HS-27A (cell line): ENCODE measurements at regions not wholly inside any gene's neighbourhood (a gene's known extent, or its start where the extent isn't known, plus 50 kb on each side); places are given as distances from the start of the nearest gene placed in this dataset.
"Not testable (repeated sequence)": the region's sequence is repeated elsewhere in the genome, so short reads cannot be mapped to it uniquely, and the experiment has no call there.

Experiments
- DNase-seq: peaks from one replicate; pipeline ENCODE4 v3.0.0-alpha.2; 2012; ENCODE audit warnings: low read depth, missing footprints

DNA sequence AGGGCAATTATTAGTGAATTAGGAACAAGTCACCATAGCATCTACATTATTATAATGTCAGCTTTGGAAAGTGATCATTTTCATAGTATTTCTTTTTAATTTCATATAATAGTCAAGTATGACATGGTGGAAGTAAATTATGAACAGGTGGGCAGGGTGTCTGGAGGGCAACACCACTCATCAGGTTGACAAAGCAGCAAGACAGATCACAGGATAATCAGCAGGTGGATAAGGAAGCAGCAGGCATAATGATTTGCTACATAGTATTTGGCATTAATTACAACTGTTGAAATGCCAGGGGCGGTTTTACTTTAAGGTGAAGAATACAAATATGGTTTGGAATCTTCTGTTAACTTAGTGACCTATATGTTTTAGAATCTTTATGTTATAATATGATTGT lies 1342.2 kb downstream of the PLA2G4A start:
- DNase-seq: no peak

- not testable (repeated sequence) for DNase-seq
These were observed 1353.3 kb downstream of the PLA2G4A start for GRCh38 chr1:188182063-188182462.

DNA sequence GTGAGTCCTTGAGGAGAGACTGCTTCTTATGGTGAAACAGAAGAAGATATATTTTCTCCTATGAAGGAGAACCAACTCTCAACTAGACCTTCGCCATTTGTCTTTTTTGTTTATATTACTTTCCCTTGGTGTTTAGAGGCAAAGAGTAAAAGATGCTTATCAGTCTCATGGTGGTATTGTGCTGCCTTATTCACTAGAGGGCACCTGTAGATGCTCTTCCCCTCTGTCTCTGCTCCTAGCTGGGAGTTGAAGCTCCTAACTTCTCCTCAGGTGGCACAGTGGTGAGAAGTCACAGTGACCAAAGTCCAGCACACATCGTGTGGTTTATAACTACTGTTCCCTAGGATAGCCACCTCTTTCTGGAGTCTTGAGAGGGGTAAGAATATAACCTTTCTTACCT lies 1359.6 kb downstream of the PLA2G4A start:
- DNase-seq: no peak

GRCh38 chr1:188194916-188195315 lies 1366.2 kb downstream of the PLA2G4A start:
- no peak for DNase-seq

DNA sequence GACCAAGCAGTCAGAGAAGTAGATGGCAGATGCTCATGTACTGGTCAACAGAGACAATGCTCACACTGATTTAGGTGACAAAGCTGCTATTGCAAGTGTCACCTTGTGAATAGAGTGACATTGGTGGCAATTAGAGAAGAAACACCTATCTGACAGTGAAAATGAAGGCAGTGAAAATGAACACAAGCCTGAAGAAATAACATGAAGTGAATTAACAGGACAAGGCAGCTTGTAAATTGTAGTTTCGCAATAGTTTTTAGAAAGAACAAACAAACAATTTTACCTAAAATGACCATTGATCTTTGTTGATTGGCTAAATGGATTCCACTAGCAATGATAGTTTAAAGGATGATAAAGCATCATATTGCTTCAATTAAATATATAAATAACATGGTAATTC lies 1389.5 kb downstream of the PLA2G4A start:
- DNase-seq: no peak

DNA sequence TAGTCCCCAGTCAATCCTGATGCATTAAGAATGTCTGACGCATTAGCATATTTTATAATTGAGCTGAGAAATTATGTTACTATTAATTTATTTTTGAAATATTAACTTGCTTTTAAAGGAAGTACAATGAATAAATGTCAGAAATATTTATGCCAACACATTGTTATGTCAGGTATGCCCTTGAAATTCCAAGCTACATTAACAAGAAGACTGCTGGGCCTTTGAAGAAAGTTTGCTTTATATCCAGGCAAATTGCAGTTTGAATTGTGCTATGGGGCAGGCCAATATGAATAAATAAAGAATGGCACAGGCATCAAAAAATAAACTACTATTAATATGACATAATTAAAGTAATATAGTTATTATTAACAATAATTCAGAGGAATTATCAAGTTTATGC lies 1391.3 kb downstream of the PLA2G4A start:
- no peak for DNase-seq

DNA sequence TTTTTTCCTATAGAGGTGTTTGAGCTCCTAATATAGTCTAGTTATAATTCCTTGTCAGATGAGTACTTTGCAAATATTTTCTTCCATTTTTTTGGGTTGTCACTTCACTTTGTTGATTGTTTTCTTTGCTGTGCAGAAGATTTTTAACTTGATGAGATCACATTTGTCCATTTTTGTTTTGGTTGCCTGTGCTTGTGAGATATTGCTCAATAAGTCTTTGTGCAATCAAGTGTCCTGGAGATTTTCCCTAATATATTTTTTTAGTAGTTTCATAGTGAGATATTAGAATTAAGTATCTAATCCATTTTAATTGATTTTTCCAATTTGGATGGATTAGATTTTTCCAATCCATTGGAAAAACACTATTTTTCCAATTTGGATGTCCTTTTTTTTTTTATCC lies 1395.5 kb downstream of the PLA2G4A start:
- no peak for DNase-seq

GRCh38 chr1:188225975-188226374 lies 1397.2 kb downstream of the PLA2G4A start:
- DNase-seq: no peak

DNA sequence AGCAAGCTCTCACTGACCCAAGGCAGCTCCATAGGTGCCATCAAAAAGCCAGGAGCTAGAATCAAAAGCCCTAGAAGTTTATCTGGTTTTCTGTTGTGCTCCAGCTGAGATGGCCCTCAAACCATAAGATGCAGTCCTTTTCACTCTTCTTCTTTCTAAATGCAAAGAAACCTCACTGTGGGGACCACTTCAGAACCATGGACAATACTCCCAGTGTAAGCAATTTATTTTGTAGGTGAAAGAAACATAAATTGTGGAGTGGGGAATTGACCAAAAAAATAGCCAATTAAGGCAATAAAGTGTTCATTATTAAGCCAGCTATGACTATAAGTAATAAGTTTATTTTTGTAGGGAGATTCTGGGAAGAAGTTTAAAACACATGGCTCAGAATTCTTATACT lies 1399.9 kb downstream of the PLA2G4A start:
- DNase-seq: no peak

GRCh38 chr1:188237573-188238348 lies 1409.0 kb downstream of the PLA2G4A start:
- peak; percentile 35 for DNase-seq

DNA sequence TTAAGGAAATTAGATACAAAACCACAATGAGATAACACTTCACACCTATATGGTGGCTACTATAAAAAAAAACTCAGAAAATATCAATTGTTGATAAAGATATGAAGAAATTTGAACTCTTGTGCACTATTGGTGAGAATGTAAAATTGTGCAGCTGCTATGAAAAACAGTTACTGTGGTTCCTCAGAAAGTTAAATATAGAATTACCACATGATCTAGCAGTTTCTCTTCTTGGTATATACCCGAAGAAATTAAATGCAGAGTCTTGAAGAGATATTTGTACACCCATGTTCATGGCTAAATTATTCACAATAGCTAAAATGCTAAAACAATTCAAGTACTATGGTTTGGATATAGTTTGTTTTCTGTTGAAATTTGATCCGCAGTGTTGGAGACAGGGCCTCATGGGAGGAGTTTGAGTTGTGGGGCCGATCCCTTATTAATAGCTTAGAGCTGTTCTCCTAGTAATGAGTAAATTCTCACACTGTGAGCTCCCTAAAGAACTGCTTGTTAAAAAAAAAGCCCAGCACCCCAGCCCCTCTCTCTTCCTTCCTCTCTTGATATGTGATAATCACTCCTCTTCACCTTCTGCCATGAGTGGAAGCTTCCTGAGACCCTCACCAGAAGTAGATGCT lies 1412.1 kb downstream of the PLA2G4A start:
- DNase-seq: no peak

DNA sequence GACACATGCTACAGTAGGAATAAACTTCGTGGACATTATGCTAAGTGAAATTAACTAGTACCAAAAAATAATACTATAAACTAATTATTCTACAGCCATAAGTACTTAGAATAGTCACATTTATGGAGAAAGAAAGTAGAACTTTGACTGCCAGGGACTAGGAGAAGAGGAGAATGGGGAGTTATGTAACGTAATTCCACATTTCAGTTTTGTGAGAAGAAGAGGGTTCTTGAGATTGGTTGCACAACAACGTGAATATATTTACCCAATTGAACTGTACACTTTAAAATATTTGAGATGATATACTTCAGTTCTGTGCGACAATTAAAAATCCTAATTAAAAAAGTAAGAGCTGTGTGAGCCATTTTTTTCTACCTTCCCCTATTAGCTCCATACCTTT lies 1412.9 kb downstream of the PLA2G4A start:
- no peak for DNase-seq

DNA sequence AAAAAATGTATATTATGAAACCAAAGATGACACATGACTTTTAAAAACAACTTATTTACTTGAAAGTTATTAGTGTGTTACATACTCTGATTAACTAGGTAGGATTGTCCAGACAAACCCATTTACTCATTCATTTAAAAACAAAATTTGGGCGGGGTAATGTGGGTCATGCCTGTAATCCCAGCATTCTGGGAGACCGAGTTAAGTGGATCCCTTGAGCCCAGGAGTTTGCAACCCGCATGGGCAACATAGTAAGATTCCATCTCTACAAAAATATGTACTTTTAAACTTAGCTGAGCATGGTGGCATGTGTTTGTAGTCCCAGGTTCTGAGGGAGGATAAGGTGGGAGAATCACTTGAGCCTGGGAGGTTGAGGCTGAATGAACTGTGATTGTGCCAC lies 1414.7 kb downstream of the PLA2G4A start:
- no peak for DNase-seq

DNA sequence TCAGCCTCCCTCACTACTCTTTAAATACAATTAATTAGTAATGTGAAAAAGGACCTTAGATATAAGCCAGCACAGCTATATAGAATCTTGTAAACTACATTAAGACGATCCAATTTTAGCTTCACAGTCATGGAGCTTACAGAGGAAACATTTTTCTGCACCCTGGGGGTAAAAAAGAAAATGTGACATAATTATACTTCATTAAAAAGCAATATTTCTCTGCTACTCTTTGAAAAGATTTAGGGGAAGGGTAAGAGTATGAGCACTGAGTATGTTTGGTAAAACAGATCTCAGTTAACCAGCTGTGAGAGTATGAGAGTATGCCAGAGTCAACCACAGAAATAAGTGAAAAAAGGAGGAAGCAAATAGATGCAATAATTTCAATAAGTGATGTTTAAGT lies 1415.9 kb downstream of the PLA2G4A start:
- no peak for DNase-seq

DNA sequence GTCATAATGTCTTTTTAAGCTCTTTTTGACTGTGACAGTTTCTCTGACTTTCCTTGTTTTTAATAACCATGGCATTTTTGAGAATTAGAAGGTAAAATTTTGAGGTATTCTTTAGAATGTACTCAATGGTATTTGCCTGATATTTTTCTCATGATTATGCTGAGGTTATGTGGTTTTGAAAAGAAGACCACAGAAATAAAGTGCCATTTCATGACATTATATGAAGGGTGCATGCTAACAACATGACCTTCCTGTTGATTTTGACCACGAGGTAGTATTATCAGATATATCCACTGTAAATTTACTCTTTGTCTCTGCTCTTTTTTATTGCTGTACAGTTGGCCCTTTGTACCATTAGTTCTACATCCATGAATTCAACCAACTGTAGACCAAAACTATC lies 1418.5 kb downstream of the PLA2G4A start:
- DNase-seq: no peak

DNA sequence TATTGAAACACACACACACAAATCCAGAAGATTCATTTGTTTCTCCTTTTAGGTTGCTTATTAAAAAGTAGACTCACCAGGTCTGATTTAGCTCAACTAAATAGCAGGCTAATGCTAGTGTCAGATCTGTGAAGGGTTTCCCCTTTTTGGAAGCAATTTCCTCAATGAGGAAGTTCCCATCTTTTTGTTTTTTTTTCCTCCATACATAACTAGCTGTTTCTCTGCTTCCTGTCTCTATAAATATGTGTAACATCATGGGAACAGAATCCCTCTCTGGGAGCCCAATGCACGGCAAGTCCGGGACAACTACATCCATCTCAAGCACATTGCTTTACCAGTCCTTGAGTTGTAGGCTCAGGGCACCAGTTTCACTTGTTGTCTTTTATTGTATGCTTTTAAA lies 1421.1 kb downstream of the PLA2G4A start:
- no peak for DNase-seq

DNA sequence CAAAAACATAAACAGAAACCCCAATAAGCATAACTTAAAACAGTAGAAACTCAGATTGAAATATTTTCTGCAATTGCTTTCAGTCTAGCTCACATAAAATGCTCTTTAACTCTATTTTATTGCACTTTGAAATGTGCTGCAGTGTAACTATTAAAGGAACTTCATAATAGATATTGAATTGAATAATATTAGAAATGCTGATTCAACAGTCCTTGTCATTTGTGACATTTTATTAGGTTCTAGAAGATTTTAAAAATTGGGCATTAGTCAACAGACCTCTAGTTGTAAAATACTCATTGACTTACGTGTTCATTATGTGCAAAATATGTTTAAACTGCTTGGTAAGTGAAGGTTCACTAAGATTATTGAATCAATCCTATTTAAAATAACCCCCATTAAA lies 1422.3 kb downstream of the PLA2G4A start:
- DNase-seq: no peak

DNA sequence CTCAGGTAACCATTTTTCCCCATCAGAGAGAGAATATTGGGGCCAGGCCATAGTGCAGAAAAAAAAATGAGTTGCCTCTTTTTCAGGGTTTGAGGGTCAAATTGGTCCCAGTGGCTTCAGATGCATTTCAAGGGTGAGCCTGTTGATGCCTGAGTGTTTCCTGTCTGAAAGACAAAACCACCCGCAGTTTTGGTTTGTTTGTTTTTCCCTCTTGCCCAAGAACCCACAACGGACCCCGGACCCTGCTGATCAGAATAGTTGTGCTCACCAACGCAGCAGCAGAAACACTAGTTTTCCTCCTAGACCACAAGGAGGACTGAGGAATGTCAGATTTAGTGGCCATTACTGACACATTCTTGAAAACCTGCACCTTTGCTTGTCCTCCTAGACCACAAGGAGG lies 1433.1 kb downstream of the PLA2G4A start:
- DNase-seq: no peak

DNA sequence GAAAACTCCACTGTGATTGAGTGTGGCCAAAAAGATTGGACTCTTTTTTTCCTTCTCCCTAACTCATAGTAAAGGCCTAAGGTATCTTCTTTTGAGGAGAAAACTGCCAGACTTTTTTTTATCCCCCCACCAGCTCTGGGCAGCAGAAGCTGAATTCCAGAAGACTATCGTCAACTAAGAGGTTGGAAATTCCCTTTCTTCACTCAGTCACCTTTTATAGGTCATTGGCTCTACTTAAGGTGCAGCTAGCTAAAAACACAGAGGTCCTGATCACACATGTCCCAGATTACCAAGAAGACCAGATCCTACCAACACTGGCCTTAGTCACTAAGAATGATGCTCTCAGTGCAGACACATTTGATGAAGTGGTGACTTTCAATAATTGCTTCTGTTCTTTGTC lies 1441.2 kb downstream of the PLA2G4A start:
- no peak for DNase-seq

DNA sequence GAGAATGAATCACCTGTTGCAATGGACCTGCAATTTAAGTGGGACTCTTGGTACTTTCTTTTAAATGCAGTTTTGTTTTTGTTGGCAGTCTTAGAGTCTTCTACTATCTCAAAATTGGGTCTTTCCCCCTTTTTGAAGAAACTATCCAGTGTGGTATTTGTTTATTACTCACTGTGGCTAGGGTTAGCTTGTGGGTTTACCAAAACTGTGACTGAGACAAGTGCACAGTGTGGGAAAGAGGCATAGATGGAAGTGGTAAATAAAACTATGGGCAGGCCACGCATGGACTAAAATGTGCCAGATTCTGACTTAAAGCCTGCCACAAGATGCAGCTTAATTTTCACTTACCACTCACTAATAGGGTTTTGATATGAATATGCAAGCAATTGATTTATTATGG lies 1441.7 kb downstream of the PLA2G4A start:
- no peak for DNase-seq

GRCh38 chr1:188277771-188278170 lies 1449.0 kb downstream of the PLA2G4A start:
- no peak for DNase-seq

- no peak for DNase-seq
These were observed 1453.2 kb downstream of the PLA2G4A start for GRCh38 chr1:188281921-188282320.

DNA sequence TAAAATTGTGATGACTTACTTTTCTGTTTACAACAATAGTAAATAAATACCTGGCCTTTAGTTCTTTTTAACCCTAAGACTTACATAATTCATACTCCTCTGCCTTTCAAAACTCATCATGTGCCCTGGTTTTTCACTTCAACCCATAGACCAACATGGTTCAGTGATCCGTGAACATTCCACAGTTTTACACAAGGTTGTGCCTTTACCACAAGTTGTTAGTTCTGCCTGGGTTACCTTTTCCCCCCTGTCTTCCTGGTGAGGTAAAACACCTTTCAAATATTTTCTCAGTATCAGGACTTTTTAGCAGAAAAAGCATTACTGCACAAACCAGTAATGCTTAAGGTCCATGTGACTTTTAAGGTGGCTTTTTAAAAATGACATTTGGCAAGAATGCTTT lies 1466.4 kb downstream of the PLA2G4A start:
- DNase-seq: no peak

DNA sequence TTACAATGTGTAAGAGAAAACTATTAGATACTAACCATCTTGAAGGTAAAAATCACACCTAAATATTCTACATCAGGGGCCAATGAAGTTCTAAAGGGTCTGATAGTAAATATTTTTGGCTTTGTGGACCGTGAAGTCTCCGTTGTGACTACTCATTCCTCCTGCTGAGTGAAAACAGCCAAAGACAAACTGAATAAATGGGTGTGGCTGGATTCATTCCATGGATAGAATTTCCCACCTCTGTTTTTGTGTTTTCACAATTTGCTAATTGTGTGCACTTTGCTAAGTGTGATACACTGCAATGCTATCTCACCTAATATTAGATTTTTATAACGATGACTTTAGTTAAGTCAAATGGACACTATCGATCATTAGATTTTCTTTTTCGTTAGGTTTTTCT lies 1474.0 kb downstream of the PLA2G4A start:
- DNase-seq: no peak
